ENCODE measurements at regions not wholly inside any gene's neighbourhood (a gene's known extent, or its start where the extent isn't known, plus 50 kb on each side); places are given as distances from the start of the nearest gene placed in this dataset.

DNA sequence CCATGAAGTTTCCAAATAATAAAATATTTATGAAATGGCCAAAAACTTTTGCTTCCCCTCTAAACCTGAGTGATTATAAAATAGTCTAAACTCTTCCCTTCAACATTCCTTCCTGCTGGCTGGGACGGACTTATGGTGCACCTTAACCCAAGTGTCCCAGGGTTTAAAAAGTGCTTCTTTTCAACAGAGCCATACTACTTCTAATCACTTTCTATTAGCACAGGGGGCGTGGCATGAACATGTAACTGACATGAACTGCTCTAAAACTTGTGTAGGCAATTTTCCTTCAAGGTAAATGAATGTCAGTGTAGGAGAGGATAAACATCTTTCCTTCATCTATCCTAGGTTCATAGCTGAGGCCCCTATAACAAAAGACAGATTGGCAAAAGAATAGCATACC is 163.6 kb upstream of the RIMS1 start:
- Histone ChIP-seq H3K4me1 (ENCODE audit: insufficient read depth, low read length) (no peaks in the 10 kb centered on the region), H3K27ac (ENCODE audit: insufficient read length, low read depth, low read length) (no peak overlapping the region), H2BK5ac (ENCODE audit: insufficient read length, low read length) (no peak overlapping the region), H2BK120ac (ENCODE audit: low read depth, low read length, poor library complexity, severe bottlenecking) (no peak overlapping the region), H3K18ac (ENCODE audit: insufficient read length, low read depth, low read length) (no peak overlapping the region), H3K23me2 (ENCODE audit: insufficient read length, low read depth, low read length, poor library complexity, severe bottlenecking) (no peaks in the 10 kb centered on the region), H3K27me3 (ENCODE audit: insufficient read depth, low read length) (no peaks in the 10 kb centered on the region), H3K9me3 (ENCODE audit: control insufficient read depth, low read depth, low read length) (no peaks in the 10 kb centered on the region), H2AK5ac (ENCODE audit: insufficient read length, low read length) (no peak overlapping the region), H3K79me2 (ENCODE audit: insufficient read depth, low read length) (no peaks in the 10 kb centered on the region), H3K23ac (ENCODE audit: insufficient read length, low read depth, low read length) (no peak overlapping the region), H4K91ac (ENCODE audit: insufficient read length, low read depth, low read length) (no peak overlapping the region), H2AFZ (ENCODE audit: low read length) (no peak overlapping the region), H4K20me1 (ENCODE audit: control insufficient read depth, insufficient read depth, insufficient read length) (no peaks in the 10 kb centered on the region), H3K4me2 (ENCODE audit: insufficient read depth, insufficient read length, low read length) (no peak overlapping the region), H4K8ac (replicated peaks; ENCODE audit: insufficient read length, low read depth, low read length) (no peak overlapping the region), H3K9ac (ENCODE audit: extremely low read depth, insufficient read length, low read length) (no peak overlapping the region), H2BK20ac (ENCODE audit: low read depth, low read length, poor library complexity, severe bottlenecking) (no peak overlapping the region), H4K5ac (ENCODE audit: insufficient read length, low read depth, low read length) (no peak overlapping the region), H2BK15ac (ENCODE audit: low read depth, low read length) (no peak overlapping the region), H3K56ac (ENCODE audit: insufficient read length, low read depth, low read length) (no peak overlapping the region), H3K14ac (ENCODE audit: insufficient read depth, low read length) (no peak overlapping the region), H3T11ph (ENCODE audit: low read length) (no peak overlapping the region), H2BK12ac (ENCODE audit: insufficient read length, low read depth, low read length) (no peak overlapping the region), H3K4ac (ENCODE audit: low read depth, low read length) (no peak overlapping the region), H3K79me1 (ENCODE audit: insufficient read depth, low read depth, low read length, poor library complexity, severe bottlenecking) (no peaks in the 10 kb centered on the region)
- H3K27me3 Mint-ChIP-seq (ENCODE audit: low read depth), result no peaks in the 10 kb centered on the region
- H3K36me3 Mint-ChIP-seq (ENCODE audit: insufficient read depth in 1 of 3, low read depth in 3 of 3), result no peaks in the 10 kb centered on the region
- no peaks in the 10 kb centered on the region for H3K9me3 Mint-ChIP-seq
- H3K4me1 Mint-ChIP-seq, result no peaks in the 10 kb centered on the region
- TF ChIP-seq CTCF (conservative IDR thresholded peaks at IDR 0.05), result no peak
- no peak for DNase-seq
- no peak overlapping the region for H3K27ac Mint-ChIP-seq
- no peak overlapping the region for H3K4me3 Mint-ChIP-seq
- no CpG with 5 or more reads among the region's 2 CpGs for WGBS (ENCODE audit: extremely low coverage, insufficient read length, low lambda C conversion rate)
